A549 (cell line): ENCODE measurements at regions not wholly inside any gene's neighbourhood (a gene's known extent, or its start where the extent isn't known, plus 50 kb on each side); places are given as distances from the start of the nearest gene placed in this dataset.

Source experiments
- EHF ChIP-seq: fragments of 250-450 bp; sonication (Bioruptor Pico); IDR thresholded peaks from 2 replicates; pipeline ENCODE4 v1.5.0; 2020; ENCODE audit warnings: mild to moderate bottlenecking
- POLR2A ChIP-seq: IDR thresholded peaks from 2 replicates; pipeline ENCODE4 v1.6.1; 2012; ENCODE audit warnings: mild to moderate bottlenecking, low read length

DNA sequence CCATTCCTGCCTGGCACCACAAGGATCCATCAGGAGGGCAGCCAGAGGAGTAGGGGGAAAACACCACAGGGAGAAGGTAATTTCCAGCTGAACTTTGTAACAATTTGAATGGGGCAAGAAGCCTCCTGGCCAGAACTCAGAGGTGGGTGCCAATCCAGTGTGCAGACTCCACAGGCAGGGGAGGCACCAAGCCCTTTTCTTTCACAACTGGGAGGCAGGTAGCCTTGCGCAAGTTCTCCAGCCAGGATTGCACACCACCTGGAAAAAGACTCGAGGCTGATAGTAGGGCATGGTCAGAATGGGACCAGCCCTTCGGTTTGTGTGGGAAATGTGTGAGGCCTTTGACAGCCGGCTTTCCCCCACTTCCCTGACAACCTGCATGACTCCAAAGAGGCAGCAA is 161.9 kb upstream of the ARHGAP42 start:
- TF ChIP-seq POLR2A, result no peak
- no peak for TF ChIP-seq EHF (CRISPR knock-in tag)
